ENCODE measurements at regions not wholly inside any gene's neighbourhood (a gene's known extent, or its start where the extent isn't known, plus 50 kb on each side); places are given as distances from the start of the nearest gene placed in this dataset.
"Not testable (repeated sequence)": the region's sequence is repeated elsewhere in the genome, so short reads cannot be mapped to it uniquely, and the experiment has no call there.

- Histone ChIP-seq H3K36me3 (no peaks in the 10 kb centered on the region), H3K27me3 (no peaks in the 10 kb centered on the region), H3K4me3 (no peak overlapping the region), H3K27ac (no peak overlapping the region), H3K4me1 (no peaks in the 10 kb centered on the region), H3K9me3 (no peaks in the 10 kb centered on the region)
- DNase-seq = no peak
- TF ChIP-seq CTCF (IDR thresholded peaks at IDR 0.05) (no peak), POLR2A (IDR thresholded peaks at IDR 0.05) (no peak)
These were observed 174.0 kb upstream of the KCTD7 start for GRCh38 chr7:66454600-66455225.

- DNase-seq, H3K27me3 ChIP-seq, H3K27ac ChIP-seq, H3K9me3 ChIP-seq, H3K36me3 ChIP-seq, H3K4me3 ChIP-seq, H3K4me1 ChIP-seq: not testable (repeated sequence)
These were observed 173.2 kb upstream of the KCTD7 start for GRCh38 chr7:66455432-66455831.

- H3K27ac ChIP-seq, H3K4me3 ChIP-seq, H3K36me3 ChIP-seq, DNase-seq, H3K4me1 ChIP-seq, H3K27me3 ChIP-seq, H3K9me3 ChIP-seq: not testable (repeated sequence)
These were observed 172.2 kb upstream of the KCTD7 start for GRCh38 chr7:66456431-66456830.

- H3K9me3 ChIP-seq, H3K27ac ChIP-seq, H3K4me1 ChIP-seq, H3K27me3 ChIP-seq, H3K36me3 ChIP-seq, H3K4me3 ChIP-seq, DNase-seq: not testable (repeated sequence)
These were observed 169.7 kb upstream of the KCTD7 start for GRCh38 chr7:66458991-66459390.

GRCh38 chr7:66459783-66460413 lies 168.8 kb upstream of the KCTD7 start:
- H3K27me3 ChIP-seq, H3K27ac ChIP-seq, H3K4me1 ChIP-seq, DNase-seq, H3K4me3 ChIP-seq, H3K9me3 ChIP-seq, H3K36me3 ChIP-seq: not testable (repeated sequence)

- no peak for DNase-seq
- Histone ChIP-seq H3K27me3 (no peaks in the 10 kb centered on the region), H3K27ac (no peak overlapping the region), H3K36me3 (no peaks in the 10 kb centered on the region), H3K4me3 (no peak overlapping the region), H3K4me1 (no peaks in the 10 kb centered on the region), H3K9me3 (no peaks in the 10 kb centered on the region)
- TF ChIP-seq CTCF (IDR thresholded peaks at IDR 0.05) (no peak), POLR2A (IDR thresholded peaks at IDR 0.05) (no peak)
These were observed 167.7 kb upstream of the KCTD7 start for GRCh38 chr7:66460921-66461361.

- not testable (repeated sequence) for H3K27me3 ChIP-seq, H3K36me3 ChIP-seq, H3K27ac ChIP-seq, DNase-seq, H3K4me1 ChIP-seq, H3K9me3 ChIP-seq, H3K4me3 ChIP-seq
These were observed 167.3 kb upstream of the KCTD7 start for GRCh38 chr7:66461397-66461796.

- H3K4me3 ChIP-seq, DNase-seq, H3K27ac ChIP-seq, H3K27me3 ChIP-seq, H3K4me1 ChIP-seq, H3K36me3 ChIP-seq, H3K9me3 ChIP-seq: not testable (repeated sequence)
These were observed 165.8 kb upstream of the KCTD7 start for GRCh38 chr7:66462831-66463230.

- Histone ChIP-seq H3K27ac (no peak overlapping the region), H3K27me3 (no peaks in the 10 kb centered on the region), H3K4me3 (no peak overlapping the region), H3K36me3 (no peaks in the 10 kb centered on the region), H3K4me1 (no peaks in the 10 kb centered on the region), H3K9me3 (no peaks in the 10 kb centered on the region)
- TF ChIP-seq CTCF (IDR thresholded peaks at IDR 0.05) = no peak
- no peak for TF ChIP-seq POLR2A (IDR thresholded peaks at IDR 0.05)
- no peak for DNase-seq
These were observed 164.6 kb upstream of the KCTD7 start for GRCh38 chr7:66464059-66464458.

Measured in Peyer's patch (tissue), 4 donors.